ENCODE measurements at regions not wholly inside any gene's neighbourhood (a gene's known extent, or its start where the extent isn't known, plus 50 kb on each side); places are given as distances from the start of the nearest gene placed in this dataset.

GRCh38 chr1:168821434-168821833 is 92.4 kb upstream of the DPT start (continued):
- TF ChIP-seq ZNF512 (CRISPR knock-in tag; IDR thresholded peaks at IDR 0.05) (no peak), ZFP1 (CRISPR knock-in tag; IDR thresholded peaks at IDR 0.05) (no peak), ZNF598 (CRISPR knock-in tag; IDR thresholded peaks at IDR 0.05; ENCODE audit: borderline replicate concordance) (no peak), RARG (CRISPR knock-in tag; IDR thresholded peaks at IDR 0.05; ENCODE audit: low read depth) (no peak), FOXP1 (IDR thresholded peaks at IDR 0.05) (no peak), FOXP1 (CRISPR knock-in tag; IDR thresholded peaks at IDR 0.05) (no peak), ZNF280D (CRISPR knock-in tag; IDR thresholded peaks at IDR 0.05) (no peak)

- H4K20me1 ChIP-seq (ENCODE audit: insufficient read depth, low read length) = no peaks in the 10 kb centered on the region
- ATAC-seq (no peak), DNase-seq (ENCODE audit: low spot score) (no peak), FAIRE-seq (no peak)
- CTCF ChIA-PET (ENCODE audit: low intra/inter-chr PET ratio, low total read pairs) = no interaction called here
- no peaks in the 10 kb centered on the region for H3K4me1 ChIP-seq (ENCODE audit: insufficient read depth, low read length)
- no peaks in the 10 kb centered on the region for H3K36me3 ChIP-seq (replicated peaks in 1 of 2; ENCODE audit: control insufficient read depth in 1 of 2, insufficient read depth in 2 of 2, low read length in 2 of 2)
- no peak overlapping the region for H3K9ac ChIP-seq (ENCODE audit: insufficient read depth, low read depth, low read length)
- no peaks in the 10 kb centered on the region for H3K27me3 ChIP-seq (ENCODE audit: control insufficient read depth in 1 of 2, insufficient read depth in 2 of 2, low read length in 2 of 2)
- POLR2A ChIA-PET = no interaction called here
- no peak overlapping the region for H3K4me2 ChIP-seq (ENCODE audit: low read depth, low read length)
- no TSS peak for BruUV-seq (replicated peaks)
- H3K4me3 ChIP-seq (replicated peaks in 1 of 3; ENCODE audit: insufficient read depth in 1 of 3, low read depth in 2 of 3, low read length in 3 of 3) = no peak overlapping the region
- no peaks in the 10 kb centered on the region for H3K79me2 ChIP-seq (ENCODE audit: insufficient read depth, low read length)
- in situ Hi-C loops (cut with HindIII; ENCODE audit: extremely low pct_ligation_motif_present, low pct_unique_long_range_greater_than_20kb) (no loop called here), intact Hi-C loops (cut with micrococcal nuclease; ENCODE audit: unreplicated experiment) (no loop called here)
- H2AFZ ChIP-seq (ENCODE audit: low read length) = no peak overlapping the region
- no peak overlapping the region for H3K27ac ChIP-seq (ENCODE audit: extremely low read length, insufficient read depth, low read length)
- 42% methylated on average over 2 of the region's 2 CpGs for WGBS (ENCODE audit: low lambda C conversion rate)
- no peaks in the 10 kb centered on the region for H3K9me3 ChIP-seq (ENCODE audit: low read length)
- TF ChIP-seq ZNF772 (CRISPR knock-in tag; IDR thresholded peaks at IDR 0.05) = no peak
- TF ChIP-seq ZFP36L1 (CRISPR knock-in tag; IDR thresholded peaks at IDR 0.05) = no peak
- no peak for TF ChIP-seq SNAPC2 (CRISPR knock-in tag; IDR thresholded peaks at IDR 0.05)
- no peak for TF ChIP-seq TEAD2 (CRISPR knock-in tag; IDR thresholded peaks at IDR 0.05)
- TF ChIP-seq HNRNPUL1 (IDR thresholded peaks at IDR 0.05; ENCODE audit: low read depth, low read length) = no peak
- TF ChIP-seq ZNF3 (CRISPR knock-in tag; IDR thresholded peaks at IDR 0.05) = no peak
- TF ChIP-seq SCMH1 (CRISPR knock-in tag; IDR thresholded peaks at IDR 0.05; ENCODE audit: borderline replicate concordance) = no peak
- TF ChIP-seq ZBTB7B (CRISPR knock-in tag; IDR thresholded peaks at IDR 0.05) = no peak
- no peak for TF ChIP-seq ZFP82 (CRISPR knock-in tag; IDR thresholded peaks at IDR 0.05; ENCODE audit: borderline replicate concordance)
- TF ChIP-seq SNAPC5 (CRISPR knock-in tag; IDR thresholded peaks at IDR 0.05; ENCODE audit: borderline replicate concordance) = no peak
- no peak for TF ChIP-seq FOXJ3 (CRISPR knock-in tag; IDR thresholded peaks at IDR 0.05; ENCODE audit: borderline replicate concordance)
- no peak for TF ChIP-seq ZNF550 (CRISPR knock-in tag; IDR thresholded peaks at IDR 0.05; ENCODE audit: borderline replicate concordance)
- TF ChIP-seq ZNF704 (CRISPR knock-in tag; IDR thresholded peaks at IDR 0.05; ENCODE audit: borderline replicate concordance) = no peak
- no peak for TF ChIP-seq CBFB (CRISPR knock-in tag; IDR thresholded peaks at IDR 0.05)
- no peak for TF ChIP-seq NFRKB (IDR thresholded peaks at IDR 0.05)
Observed at GRCh38 chr1:168822911-168823310, 93.9 kb upstream of the DPT start.
